Type B pancreatic cell (in vitro differentiated cells): ENCODE measurements at regions not wholly inside any gene's neighbourhood (a gene's known extent, or its start where the extent isn't known, plus 50 kb on each side); places are given as distances from the start of the nearest gene placed in this dataset.
A peak's percentile ranks its signal among the peaks of the same experiment; 100 is the strongest.

Source experiments
- DNase-seq: peaks from one replicate; pipeline ENCODE4 v3.0.0; 2021; ENCODE audit warnings: mixed read lengths; ENCODE audit not compliant: unreplicated experiment; ENCODE audit errors: extremely low spot score
- H3K27ac Mint-ChIP-seq: 2 replicates; pipeline ENCODE4 v1.8.0; 2021; ENCODE audit warnings: mild to moderate bottlenecking, mixed read lengths
- H3K27me3 Mint-ChIP-seq: 2 replicates; pipeline ENCODE4 v1.8.0; 2021; ENCODE audit warnings: mixed read lengths
- H3K36me3 Mint-ChIP-seq: 2 replicates; pipeline ENCODE4 v1.8.0; 2021; ENCODE audit warnings: mixed read lengths
- H3K4me1 Mint-ChIP-seq: one replicate; pipeline ENCODE4 v1.8.0; 2021; ENCODE audit warnings: mixed read lengths; ENCODE audit not compliant: unreplicated experiment
- H3K4me3 Mint-ChIP-seq: 2 replicates; pipeline ENCODE4 v1.8.0; 2021; ENCODE audit warnings: mild to moderate bottlenecking, mixed read lengths
- H3K9me3 Mint-ChIP-seq: 2 replicates; pipeline ENCODE4 v1.8.0; 2021; ENCODE audit warnings: mixed read lengths
- TF ChIP-seq, protein P1 (sequence below): fragments of 200-600 bp; sonication (generic); conservative IDR thresholded peaks from 2 replicates; pipeline ENCODE4 v1.5.0; 2021; ENCODE audit warnings: antibody characterized with exemption, mild to moderate bottlenecking

DNA sequence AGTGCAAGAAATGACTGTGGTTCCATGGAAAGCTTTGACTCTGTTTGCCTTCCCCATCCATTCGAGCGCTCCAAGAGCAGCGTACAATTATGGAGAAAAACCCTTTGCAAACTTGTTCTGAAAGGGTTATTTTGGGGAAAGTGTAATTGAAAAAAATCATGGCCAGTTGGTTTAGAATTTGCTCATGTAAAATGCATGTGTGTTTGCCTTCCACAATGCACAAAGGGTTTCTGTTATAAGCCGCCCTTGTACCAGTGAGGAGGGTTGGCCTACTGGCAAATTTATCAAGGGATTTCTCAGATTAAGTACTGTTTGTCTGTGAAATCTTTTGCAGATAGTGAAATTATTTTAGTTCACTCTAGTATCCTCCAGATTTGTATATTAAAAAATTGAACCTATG lies 62.7 kb upstream of the PELI2 start:
- no peaks in the 10 kb centered on the region for H3K36me3 Mint-ChIP-seq
- peaks cover 6% of the 10 kb centered on the region for H3K9me3 Mint-ChIP-seq
- H3K4me3 Mint-ChIP-seq, result no peak overlapping the region
- peaks cover 21% of the 10 kb centered on the region for H3K4me1 Mint-ChIP-seq
- TF ChIP-seq, protein P1, sequence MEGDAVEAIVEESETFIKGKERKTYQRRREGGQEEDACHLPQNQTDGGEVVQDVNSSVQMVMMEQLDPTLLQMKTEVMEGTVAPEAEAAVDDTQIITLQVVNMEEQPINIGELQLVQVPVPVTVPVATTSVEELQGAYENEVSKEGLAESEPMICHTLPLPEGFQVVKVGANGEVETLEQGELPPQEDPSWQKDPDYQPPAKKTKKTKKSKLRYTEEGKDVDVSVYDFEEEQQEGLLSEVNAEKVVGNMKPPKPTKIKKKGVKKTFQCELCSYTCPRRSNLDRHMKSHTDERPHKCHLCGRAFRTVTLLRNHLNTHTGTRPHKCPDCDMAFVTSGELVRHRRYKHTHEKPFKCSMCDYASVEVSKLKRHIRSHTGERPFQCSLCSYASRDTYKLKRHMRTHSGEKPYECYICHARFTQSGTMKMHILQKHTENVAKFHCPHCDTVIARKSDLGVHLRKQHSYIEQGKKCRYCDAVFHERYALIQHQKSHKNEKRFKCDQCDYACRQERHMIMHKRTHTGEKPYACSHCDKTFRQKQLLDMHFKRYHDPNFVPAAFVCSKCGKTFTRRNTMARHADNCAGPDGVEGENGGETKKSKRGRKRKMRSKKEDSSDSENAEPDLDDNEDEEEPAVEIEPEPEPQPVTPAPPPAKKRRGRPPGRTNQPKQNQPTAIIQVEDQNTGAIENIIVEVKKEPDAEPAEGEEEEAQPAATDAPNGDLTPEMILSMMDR, result no peak
- H3K27me3 Mint-ChIP-seq, result peaks cover 16% of the 10 kb centered on the region
- DNase-seq, result no peak
- H3K27ac Mint-ChIP-seq, result no peak overlapping the region

DNA sequence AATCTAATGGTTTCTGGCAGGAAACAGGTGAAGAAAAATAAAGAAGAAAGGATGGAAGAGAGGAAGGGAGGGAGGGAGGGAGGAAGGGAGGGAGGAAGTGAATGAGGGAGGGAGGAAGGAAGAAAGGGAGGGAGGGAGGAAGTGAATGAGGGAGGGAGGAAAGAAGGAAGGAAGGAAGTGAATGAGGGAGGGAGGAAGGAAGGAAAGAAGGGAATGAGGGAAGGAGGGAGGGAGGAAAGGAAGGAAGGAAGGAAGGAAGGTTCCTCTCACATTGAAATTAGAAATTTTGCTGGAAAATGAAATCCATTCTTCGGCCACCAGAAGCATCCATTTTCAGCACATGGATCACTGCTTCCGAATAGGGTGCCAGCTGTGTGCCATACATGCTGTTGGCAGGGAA lies 62.2 kb upstream of the PELI2 start:
- Mint-ChIP-seq H3K27ac (no peak overlapping the region), H3K4me1 (peaks cover 25% of the 10 kb centered on the region), H3K9me3 (peaks cover 6% of the 10 kb centered on the region), H3K27me3 (peaks cover 16% of the 10 kb centered on the region), H3K36me3 (no peaks in the 10 kb centered on the region), H3K4me3 (no peak overlapping the region)
- DNase-seq, result no peak
- TF ChIP-seq, protein P1, result no peak

DNA sequence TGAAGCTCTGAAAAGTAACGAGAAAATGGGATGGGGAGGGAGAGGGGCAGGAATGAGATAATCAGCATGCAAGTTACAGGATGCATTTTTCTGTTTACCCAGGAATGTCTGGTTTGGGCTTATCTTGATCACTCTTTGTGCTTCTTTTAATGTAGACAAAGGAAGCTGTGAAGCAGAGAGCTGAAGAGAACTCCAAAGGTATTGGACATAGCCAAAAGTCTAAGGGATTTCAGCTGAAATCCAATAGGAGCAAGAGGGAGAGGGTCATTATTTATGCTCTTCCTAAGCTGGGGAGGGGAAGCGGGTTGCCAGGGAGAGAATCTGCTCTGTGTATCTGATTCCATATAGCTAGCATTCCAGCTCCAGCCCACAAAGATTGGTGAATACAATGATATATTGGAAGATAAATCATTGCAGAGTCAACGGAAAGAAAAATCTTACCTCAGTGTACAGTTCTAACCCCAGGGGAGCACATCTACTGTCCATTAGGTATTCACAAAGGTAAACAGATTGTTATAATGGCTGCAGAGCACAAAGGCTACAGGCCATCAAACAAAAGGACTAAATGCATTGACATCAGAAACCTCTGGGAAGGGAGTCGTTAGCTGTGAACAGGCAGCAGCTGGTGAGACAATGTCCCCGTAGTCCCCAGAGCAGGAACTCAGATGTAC lies 61.0 kb upstream of the PELI2 start:
- peak overlapping the region; percentile 30 for H3K4me3 Mint-ChIP-seq
- H3K9me3 Mint-ChIP-seq, result peaks cover 6% of the 10 kb centered on the region
- peaks cover 11% of the 10 kb centered on the region for H3K27me3 Mint-ChIP-seq
- H3K36me3 Mint-ChIP-seq, result no peaks in the 10 kb centered on the region
- peaks cover 28% of the 10 kb centered on the region for H3K4me1 Mint-ChIP-seq
- H3K27ac Mint-ChIP-seq, result peak overlapping the region; percentile 15
- TF ChIP-seq, protein P1, result no peak
- no peak for DNase-seq

DNA sequence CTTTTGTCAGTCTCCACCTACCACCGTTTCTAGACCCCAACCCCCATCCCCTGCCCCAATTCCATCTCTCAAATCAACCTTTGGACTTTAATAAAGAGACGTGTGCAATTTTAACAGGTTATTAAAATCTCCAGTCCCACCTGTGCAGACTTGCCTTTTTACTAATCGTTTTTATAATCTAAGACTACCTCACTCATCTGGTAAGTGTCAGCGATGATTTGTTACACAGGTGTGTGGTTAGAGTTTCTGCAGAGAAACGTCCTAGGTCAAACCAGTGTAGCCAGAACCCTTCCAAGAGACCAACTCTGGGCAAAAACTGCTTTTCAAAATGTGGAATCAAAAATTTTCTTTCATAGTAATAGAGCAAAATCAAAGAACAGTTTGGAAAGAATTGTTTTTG lies 60.4 kb upstream of the PELI2 start:
- TF ChIP-seq, protein P1, result no peak
- H3K27me3 Mint-ChIP-seq, result peaks cover 8% of the 10 kb centered on the region
- H3K4me1 Mint-ChIP-seq, result peaks cover 33% of the 10 kb centered on the region
- no peaks in the 10 kb centered on the region for H3K36me3 Mint-ChIP-seq
- no peak for DNase-seq
- H3K9me3 Mint-ChIP-seq, result peaks cover 6% of the 10 kb centered on the region
- H3K27ac Mint-ChIP-seq, result no peak overlapping the region
- H3K4me3 Mint-ChIP-seq, result peak overlapping the region; percentile 8

DNA sequence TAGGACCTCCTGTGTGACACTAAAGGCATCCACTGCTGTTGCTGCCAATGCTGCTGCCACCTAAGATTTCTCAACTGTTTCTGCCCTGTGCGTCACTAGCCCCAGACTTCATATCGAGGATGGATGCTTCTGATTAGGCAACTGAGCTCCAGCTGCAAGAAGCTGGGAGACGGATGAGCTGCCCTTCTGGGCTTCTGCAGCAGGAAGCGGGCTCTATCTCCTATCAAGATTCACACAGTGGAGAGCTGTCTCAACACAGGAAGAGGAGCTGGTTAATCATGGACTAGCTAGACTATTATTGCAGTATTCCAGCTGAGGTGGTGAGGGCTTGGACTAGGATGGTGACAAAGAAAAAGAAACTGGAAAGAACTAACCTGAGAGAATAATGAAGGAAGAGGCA lies 59.2 kb upstream of the PELI2 start:
- Mint-ChIP-seq H3K36me3 (no peaks in the 10 kb centered on the region), H3K4me1 (peaks cover 42% of the 10 kb centered on the region), H3K9me3 (no peaks in the 10 kb centered on the region), H3K27me3 (peaks cover 6% of the 10 kb centered on the region), H3K4me3 (peak overlapping the region; percentile 5), H3K27ac (peak overlapping the region; percentile 1)
- TF ChIP-seq, protein P1, result no peak
- DNase-seq, result no peak
